KOPT-K1 (cell line): ENCODE measurements at regions not wholly inside any gene's neighbourhood (a gene's known extent, or its start where the extent isn't known, plus 50 kb on each side); places are given as distances from the start of the nearest gene placed in this dataset.
"Not testable (repeated sequence)": the region's sequence is repeated elsewhere in the genome, so short reads cannot be mapped to it uniquely, and the experiment has no call there.

Experiments used
- H3K27ac ChIP-seq: fragments of 200-600 bp; sonication (generic); 2 replicates; pipeline ENCODE4 v1.5.1; 2016; ENCODE audit warnings: antibody characterized with exemption, mild to moderate bottlenecking, low read depth, low read length; ENCODE audit not compliant: poor library complexity, severe bottlenecking
- H3K36me3 ChIP-seq: fragments of 200-600 bp; sonication (generic); 2 replicates; pipeline ENCODE4 v1.5.1; 2017; ENCODE audit warnings: antibody characterized with exemption, mild to moderate bottlenecking, low read length, moderate library complexity; ENCODE audit not compliant: insufficient read depth
- H3K9me3 ChIP-seq: fragments of 200-600 bp; sonication (generic); 2 replicates; pipeline ENCODE4 v1.5.1; 2017; ENCODE audit warnings: antibody characterized with exemption, low read length, mild to moderate bottlenecking; ENCODE audit not compliant: insufficient read depth, poor library complexity, severe bottlenecking

DNA sequence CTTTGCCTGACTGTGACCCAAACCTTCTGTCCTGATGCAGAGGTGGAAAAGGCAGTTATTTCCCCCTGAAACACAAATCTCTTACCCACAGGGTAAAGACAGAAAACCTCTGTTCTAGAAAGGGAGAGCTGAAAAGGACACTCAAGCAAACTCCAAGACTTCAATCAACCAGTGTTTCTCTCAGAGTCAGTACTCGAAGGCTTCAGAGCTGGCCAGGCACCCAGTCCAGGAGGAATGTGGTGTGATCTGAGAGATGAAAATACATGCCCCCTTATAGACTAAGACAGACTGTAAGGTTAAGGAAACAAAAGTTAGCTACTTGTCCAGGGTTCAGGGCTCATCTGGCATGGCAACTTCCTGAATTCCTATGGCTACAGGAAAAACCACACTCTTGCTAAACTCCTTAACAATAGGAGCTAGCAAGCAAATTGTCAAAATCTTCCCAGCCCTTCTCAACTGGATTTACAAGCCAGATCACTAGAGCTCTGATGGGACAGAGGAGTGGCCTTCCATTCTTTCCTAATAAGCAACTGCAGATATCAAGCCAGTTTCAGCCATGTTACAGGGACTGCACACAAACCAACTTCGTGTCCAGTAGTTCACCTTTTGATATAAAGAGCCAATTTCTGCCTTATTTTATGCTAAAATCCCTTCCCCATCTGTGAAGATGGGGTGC is 110.9 kb downstream of the PPIAL4G start:
- H3K27ac ChIP-seq, result peak overlapping the region; percentile 44
- H3K36me3 ChIP-seq, H3K9me3 ChIP-seq: not testable (repeated sequence)

DNA sequence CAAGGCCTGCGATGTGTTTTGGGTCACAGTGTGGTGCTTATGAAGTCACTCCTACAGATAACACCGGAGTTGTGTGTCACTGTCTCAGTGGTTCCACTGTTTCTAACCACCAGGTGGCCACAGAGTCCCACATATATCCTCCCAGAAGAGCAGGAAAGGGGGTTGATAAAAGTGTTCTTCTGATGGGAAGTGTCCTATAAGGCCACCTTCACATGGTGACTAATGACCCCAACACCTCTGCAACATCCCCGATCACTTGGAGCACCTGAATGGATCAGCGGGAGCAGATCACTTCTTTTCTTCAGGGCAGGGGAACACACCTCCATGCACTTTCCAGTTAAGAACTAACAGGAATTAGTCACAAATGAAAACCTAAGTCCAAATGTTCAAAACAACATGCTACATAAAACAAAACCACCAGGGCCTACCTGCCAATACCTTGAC is 111.5 kb downstream of the PPIAL4G start:
- H3K36me3 ChIP-seq, H3K9me3 ChIP-seq: not testable (repeated sequence)
- peak overlapping the region; percentile 44 for H3K27ac ChIP-seq

DNA sequence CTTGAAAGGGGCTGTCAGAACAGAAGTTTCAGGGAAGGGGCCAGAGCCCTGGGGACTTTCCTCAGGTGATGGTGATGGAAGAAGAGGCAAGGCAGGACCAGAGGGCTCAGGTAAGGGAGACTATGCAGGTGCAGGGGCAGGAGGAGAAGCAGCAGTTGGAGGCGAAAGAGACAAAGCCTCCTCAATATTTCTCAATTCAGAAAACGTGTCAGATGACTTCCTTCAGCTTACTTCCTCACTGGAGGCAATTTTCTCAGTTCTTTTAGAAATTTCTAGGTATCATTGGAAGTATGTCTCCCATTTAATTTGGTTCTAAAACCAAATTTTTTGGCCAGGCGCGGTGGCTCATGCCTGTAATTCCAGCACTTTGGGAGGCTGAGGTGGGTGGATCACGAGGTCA is 112.4 kb downstream of the PPIAL4G start:
- not testable (repeated sequence) for H3K27ac ChIP-seq, H3K9me3 ChIP-seq, H3K36me3 ChIP-seq

DNA sequence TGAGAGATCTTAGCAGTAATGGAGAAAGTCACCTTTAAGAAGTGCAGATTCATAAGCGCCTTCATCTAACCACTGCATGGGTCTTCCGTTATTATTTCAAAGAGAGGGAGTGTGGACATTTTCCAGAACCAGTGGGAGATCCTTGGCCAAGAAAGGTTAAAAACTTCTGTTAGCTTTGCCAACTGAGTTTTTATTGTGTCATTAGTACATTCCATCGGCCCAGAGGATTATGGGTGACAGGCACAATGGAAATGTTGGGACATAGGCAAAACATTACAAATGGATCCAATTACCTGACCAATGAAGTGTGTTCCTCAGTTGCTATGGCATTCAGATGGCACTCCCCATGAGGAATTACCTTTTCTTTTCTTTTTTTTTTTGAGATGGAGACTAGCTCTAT is 115.5 kb downstream of the PPIAL4G start:
- no peaks in the 10 kb centered on the region for H3K36me3 ChIP-seq
- H3K27ac ChIP-seq, result no peak overlapping the region
- H3K9me3 ChIP-seq, result no peaks in the 10 kb centered on the region

DNA sequence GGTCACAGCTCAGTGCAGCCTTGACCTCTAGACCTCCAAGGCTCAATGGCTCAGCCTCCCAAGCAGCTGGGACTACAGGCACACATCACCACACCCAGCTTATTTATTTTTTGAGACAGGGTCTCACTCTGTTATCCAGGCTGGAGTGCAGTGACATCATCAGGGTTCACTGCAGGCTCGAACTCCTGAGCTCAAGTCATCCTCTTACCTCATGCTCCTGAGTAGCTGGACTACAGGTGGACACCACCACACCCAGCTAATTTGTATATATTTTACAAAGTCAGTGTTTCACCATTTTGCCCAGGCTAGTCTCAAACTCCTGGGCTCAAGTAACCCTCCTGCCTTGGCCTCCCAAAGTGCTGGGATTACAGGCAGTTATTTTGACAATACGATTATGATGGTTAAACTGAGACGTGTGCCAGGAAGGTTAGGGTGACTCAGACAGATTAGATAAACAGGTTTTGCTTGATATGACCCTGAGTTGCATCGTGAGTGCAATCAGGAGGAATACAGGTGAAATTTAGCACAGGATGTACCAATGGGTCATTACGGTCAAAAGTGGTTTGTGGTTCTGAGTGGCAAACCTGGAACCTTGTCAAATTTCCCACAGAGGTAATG is 116.9 kb downstream of the PPIAL4G start:
- not testable (repeated sequence) for H3K9me3 ChIP-seq, H3K27ac ChIP-seq, H3K36me3 ChIP-seq

DNA sequence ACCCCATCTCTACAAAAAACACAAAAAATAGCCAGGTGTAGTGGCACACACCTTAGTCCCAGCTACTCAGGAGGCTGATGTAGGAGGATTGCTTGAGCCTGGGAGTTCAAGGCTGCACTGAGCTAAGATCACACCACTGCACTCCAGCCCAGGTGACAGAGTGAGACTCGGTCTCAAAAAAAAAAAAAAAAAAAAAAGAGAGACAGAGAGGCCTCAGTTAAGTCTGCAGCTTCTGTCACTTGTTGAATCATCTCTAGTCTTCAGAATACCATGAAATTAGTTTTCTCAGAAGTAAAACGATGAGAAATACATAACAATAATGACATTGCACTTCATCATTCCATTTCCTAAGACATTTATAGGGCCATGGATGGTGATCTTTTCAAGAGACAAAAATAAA is 118.0 kb downstream of the PPIAL4G start:
- H3K27ac ChIP-seq, H3K9me3 ChIP-seq, H3K36me3 ChIP-seq: not testable (repeated sequence)

DNA sequence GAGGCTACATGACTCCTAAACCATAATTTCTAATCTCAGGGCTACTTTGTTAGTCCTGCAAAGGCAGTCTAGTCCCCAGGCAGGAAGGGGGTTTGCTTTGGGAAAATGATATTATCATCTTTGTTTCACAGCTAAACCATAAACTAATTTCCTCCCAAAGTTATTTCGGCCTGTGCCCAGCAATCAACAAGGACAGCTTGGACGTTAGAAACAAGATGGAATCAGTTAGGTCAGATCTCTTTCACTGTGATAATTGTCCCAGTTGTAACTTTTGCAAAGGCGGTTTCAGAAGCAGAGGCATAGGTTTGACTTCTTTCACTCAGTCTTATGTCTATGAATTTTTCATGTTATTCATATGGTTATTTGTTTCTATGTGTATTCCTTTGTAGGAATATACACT is 119.1 kb downstream of the PPIAL4G start:
- H3K36me3 ChIP-seq, H3K27ac ChIP-seq, H3K9me3 ChIP-seq: not testable (repeated sequence)

DNA sequence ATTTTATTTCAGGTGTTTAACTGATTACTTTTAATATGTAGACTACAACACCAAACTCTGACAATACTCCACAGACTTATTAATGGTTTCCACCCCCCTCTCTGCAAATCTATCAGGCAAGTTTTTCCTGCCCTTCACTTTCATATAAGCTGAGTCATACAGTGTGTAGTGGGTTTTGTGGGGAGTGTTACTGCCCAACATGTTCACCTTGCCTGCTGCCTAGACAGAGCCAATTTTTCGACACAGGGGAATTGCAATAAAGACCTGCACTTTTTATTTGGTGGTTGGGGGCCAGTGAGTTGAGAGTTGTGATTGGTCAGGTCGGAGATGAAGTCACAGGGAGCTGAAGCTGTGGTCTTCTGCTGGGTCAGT is 119.7 kb downstream of the PPIAL4G start:
- H3K9me3 ChIP-seq, result no peaks in the 10 kb centered on the region
- H3K36me3 ChIP-seq, result no peaks in the 10 kb centered on the region
- no peak overlapping the region for H3K27ac ChIP-seq

DNA sequence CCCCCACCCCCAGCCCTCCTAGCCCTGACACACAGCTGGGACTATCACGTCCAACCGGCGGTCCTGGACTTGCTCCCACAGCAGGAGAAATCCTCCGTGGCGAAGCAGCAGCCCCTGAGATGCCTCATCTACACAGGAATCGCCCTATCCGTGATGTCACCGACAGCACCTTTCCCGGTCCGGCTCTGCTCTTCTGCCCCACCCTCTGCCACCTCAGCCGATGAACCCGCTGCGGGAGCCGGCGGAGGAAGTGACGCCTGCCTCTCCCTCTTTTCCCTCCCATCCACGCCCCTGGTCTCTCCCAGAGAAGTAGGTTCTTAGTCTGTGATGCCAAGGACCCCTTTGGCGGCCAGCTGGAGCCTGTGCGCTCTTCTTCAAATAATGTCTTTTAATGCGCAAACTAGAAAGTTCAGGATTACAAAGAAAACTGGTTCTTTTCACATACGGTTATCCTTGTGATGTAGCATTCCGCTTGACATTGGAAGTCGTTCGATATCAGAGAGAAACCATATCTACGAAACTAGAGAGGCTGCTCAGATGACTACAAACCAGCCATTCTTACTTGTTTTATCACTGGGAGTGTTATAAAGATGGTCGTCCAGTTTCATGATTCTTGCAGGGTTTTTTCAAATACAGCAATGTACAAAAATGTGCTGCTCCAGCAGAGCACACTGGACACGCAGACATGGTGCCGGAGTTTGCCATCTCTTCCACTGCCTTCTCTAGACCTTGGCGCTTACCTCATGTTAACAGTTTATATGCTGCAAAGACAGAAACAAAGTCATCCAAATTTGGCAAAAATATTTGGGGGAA is 120.3 kb downstream of the PPIAL4G start:
- H3K36me3 ChIP-seq, result no peaks in the 10 kb centered on the region
- H3K9me3 ChIP-seq, result no peaks in the 10 kb centered on the region
- no peak overlapping the region for H3K27ac ChIP-seq

DNA sequence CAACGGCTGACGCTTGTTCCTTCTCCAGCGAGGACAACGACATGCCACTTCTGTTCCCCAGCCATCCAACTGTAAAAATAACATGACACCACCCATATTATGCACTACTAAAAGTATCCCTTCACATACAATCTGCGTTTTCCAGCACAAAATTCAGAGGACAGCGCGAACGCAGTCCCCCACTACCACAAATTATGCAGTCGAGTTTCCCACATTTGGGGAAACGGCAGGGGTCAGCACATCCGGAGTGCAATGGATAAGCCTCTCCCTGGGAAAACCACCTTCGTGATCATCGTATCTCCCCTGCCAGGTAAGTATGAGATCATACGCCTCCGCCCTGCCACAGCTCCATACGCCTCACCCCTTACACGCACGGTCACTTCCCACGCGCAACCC is 120.9 kb downstream of the PPIAL4G start:
- no peak overlapping the region for H3K27ac ChIP-seq
- H3K9me3 ChIP-seq, result no peaks in the 10 kb centered on the region
- no peaks in the 10 kb centered on the region for H3K36me3 ChIP-seq

DNA sequence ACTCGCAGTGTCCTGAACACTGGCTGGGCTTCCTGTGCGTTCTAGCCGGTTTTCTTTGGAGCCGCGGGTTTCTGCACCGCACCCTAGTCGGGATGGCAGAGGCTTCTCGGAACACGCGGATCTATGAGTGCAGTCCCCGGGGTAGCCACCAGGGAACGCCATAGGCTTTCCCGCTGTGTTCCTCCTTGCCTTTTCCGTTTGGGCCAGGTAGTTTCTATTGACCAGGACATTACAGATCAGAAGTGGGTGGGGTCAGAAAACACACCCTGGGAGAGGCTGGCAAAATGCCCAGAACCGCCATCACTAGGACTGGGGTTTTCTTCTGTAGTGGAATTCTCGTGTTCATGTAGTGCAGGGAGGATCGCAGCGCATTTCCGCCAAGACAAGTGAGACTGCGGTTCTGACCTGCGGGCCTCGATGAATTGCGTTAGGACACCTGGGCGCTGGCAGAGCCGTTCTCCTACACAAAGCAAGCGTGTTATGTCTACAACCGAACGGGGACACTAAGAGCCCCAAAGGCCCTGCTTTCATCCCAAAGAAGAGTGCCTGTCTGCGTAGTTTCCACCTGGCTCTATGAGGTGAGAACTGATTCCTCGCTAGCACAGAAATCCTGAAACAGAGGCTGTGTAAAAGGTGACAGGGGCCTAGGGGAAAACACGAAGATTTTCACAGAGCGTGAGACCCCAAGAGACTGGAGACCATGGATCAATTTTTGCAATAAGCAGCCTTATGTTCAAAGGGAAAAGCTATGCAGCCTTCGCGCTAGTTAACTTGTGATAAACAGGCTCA is 121.5 kb downstream of the PPIAL4G start:
- H3K27ac ChIP-seq, H3K36me3 ChIP-seq, H3K9me3 ChIP-seq: not testable (repeated sequence)

DNA sequence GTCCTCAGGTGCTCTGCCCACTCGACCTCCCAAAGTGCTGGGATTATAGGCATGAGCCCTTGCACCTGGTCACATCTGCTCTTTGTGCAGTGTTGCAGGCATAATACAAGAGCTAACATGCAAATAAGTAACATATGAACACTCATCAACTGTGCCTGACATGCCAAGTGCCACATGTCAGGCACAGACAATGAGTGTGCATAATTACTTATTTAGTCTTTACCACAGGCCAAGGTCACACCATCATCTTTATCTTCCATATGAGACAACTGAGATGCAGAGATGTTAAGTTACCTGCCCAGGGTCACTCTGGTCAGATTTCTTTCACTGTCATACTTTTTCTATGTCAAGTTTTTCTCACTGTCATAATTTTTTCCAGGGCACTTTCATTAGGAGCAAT is 126.1 kb downstream of the PPIAL4G start:
- Histone ChIP-seq H3K36me3 (no peaks in the 10 kb centered on the region), H3K9me3 (no peaks in the 10 kb centered on the region), H3K27ac (no peak overlapping the region)

DNA sequence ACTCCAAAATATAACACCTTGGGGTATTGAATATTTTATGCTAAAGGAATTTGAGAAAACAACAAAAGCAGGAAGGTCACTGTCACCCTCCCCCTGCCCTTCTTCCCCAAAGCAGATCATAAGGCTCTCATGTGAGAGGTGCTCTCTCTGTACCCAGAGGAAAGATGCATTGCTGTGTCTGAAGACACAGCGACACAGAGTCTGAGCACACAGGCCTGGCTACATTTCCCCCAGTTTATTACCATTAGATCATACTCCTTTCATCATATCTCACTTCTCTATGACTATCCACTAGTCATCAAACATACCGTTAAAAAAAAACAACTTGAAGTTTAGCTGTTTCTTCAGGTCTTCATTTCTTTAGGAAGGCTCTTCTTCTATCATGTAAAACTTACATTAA is 127.1 kb downstream of the PPIAL4G start:
- no peak overlapping the region for H3K27ac ChIP-seq
- H3K9me3 ChIP-seq, result no peaks in the 10 kb centered on the region
- H3K36me3 ChIP-seq, result no peaks in the 10 kb centered on the region

DNA sequence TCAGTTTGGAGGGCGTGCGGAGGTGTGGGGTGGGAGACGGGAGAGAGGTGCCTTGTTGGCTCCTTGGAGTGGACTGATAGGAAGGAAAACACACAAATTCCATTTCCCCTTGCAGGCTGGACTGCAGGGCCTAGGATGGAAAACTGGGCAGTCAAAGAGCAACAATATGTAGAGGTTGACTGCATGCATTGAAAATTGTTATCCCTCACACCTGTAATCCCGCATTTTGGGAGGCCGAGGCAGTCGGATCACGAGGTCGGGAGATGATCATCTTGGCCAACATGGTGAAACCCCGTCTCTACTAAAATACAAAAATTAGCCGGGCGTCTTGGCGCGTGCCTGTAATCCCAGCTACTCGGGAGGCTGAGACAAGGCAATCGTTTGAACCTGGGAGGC is 128.2 kb downstream of the PPIAL4G start:
- Histone ChIP-seq H3K27ac (no peak overlapping the region), H3K36me3 (no peaks in the 10 kb centered on the region), H3K9me3 (no peaks in the 10 kb centered on the region)

DNA sequence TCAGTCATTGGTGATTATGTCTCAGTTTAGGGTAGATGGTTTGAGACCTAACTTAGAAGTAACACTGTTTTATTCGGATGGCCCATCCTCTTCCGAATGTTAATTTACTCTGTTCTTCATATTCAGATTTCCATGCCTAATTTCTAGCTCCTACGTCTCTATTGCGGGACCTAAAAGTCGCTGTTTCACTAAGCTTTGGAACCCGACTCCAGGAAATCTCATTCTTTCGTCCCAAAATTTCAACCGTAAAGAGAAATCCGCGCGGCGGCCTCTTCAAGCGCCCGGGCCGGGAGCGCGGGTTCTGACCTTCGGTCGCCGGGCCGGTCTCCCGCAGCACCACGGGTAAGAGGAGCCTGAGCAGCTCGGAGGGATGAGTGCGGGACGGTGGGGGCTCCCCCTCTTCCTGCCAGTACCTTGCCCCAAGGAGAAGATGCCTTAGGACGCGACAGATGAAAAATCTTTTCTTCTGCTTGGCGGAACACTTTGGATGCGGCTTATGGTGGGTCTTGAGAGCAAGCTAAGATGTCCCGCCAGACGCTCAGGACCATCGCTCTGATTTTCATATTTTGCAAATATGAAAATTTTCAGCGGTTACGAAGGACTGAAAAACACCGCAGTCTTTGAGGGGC is 128.7 kb downstream of the PPIAL4G start:
- H3K27ac ChIP-seq, result no peak overlapping the region
- no peaks in the 10 kb centered on the region for H3K36me3 ChIP-seq
- no peaks in the 10 kb centered on the region for H3K9me3 ChIP-seq
